ENCODE measurements at regions not wholly inside any gene's neighbourhood (a gene's known extent, or its start where the extent isn't known, plus 50 kb on each side); places are given as distances from the start of the nearest gene placed in this dataset.

GRCh38 chr21:32843561-32843960 lies 72.0 kb upstream of the PAXBP1 start:
- TF ChIP-seq, protein P1, sequence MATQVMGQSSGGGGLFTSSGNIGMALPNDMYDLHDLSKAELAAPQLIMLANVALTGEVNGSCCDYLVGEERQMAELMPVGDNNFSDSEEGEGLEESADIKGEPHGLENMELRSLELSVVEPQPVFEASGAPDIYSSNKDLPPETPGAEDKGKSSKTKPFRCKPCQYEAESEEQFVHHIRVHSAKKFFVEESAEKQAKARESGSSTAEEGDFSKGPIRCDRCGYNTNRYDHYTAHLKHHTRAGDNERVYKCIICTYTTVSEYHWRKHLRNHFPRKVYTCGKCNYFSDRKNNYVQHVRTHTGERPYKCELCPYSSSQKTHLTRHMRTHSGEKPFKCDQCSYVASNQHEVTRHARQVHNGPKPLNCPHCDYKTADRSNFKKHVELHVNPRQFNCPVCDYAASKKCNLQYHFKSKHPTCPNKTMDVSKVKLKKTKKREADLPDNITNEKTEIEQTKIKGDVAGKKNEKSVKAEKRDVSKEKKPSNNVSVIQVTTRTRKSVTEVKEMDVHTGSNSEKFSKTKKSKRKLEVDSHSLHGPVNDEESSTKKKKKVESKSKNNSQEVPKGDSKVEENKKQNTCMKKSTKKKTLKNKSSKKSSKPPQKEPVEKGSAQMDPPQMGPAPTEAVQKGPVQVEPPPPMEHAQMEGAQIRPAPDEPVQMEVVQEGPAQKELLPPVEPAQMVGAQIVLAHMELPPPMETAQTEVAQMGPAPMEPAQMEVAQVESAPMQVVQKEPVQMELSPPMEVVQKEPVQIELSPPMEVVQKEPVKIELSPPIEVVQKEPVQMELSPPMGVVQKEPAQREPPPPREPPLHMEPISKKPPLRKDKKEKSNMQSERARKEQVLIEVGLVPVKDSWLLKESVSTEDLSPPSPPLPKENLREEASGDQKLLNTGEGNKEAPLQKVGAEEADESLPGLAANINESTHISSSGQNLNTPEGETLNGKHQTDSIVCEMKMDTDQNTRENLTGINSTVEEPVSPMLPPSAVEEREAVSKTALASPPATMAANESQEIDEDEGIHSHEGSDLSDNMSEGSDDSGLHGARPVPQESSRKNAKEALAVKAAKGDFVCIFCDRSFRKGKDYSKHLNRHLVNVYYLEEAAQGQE (IDR thresholded peaks at IDR 0.05; ENCODE audit: insufficient read depth in 1 of 2, low read depth in 2 of 2, low read length in 1 of 2): no peak
- TF ChIP-seq SIN3A (IDR thresholded peaks at IDR 0.05; ENCODE audit: borderline replicate concordance, insufficient read depth, low read depth, low read length) (no peak), POLR2AphosphoS5 (IDR thresholded peaks at IDR 0.05; ENCODE audit: low read depth, low read length) (no peak), TCF7L2 (IDR thresholded peaks at IDR 0.05; ENCODE audit: low read depth, low read length) (no peak)
- TF ChIP-seq, protein P2, sequence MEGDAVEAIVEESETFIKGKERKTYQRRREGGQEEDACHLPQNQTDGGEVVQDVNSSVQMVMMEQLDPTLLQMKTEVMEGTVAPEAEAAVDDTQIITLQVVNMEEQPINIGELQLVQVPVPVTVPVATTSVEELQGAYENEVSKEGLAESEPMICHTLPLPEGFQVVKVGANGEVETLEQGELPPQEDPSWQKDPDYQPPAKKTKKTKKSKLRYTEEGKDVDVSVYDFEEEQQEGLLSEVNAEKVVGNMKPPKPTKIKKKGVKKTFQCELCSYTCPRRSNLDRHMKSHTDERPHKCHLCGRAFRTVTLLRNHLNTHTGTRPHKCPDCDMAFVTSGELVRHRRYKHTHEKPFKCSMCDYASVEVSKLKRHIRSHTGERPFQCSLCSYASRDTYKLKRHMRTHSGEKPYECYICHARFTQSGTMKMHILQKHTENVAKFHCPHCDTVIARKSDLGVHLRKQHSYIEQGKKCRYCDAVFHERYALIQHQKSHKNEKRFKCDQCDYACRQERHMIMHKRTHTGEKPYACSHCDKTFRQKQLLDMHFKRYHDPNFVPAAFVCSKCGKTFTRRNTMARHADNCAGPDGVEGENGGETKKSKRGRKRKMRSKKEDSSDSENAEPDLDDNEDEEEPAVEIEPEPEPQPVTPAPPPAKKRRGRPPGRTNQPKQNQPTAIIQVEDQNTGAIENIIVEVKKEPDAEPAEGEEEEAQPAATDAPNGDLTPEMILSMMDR (IDR thresholded peaks at IDR 0.05): no peak

Data from Panc1 (cell line).